Cardiac muscle cell (in vitro differentiated cells and primary cell): ENCODE measurements at regions not wholly inside any gene's neighbourhood (a gene's known extent, or its start where the extent isn't known, plus 50 kb on each side); places are given as distances from the start of the nearest gene placed in this dataset.
A peak's percentile ranks its signal among the peaks of the same experiment; 100 is the strongest.
"Not testable (repeated sequence)": the region's sequence is repeated elsewhere in the genome, so short reads cannot be mapped to it uniquely, and the experiment has no call there.

Experiments
- DNase-seq, 2 donors: peaks; one replicate each; pipeline versions ENCODE4 v3.0.0 to v3.0.0-alpha.2; 2010 to 2017; ENCODE audit warnings: low read depth in 1 of 2, low spot score in 1 of 2
- H3K27ac ChIP-seq: fragments of 200-600 bp; sonication (generic); 2 replicates; pipeline ENCODE4 v1.5.1; 2016
- H3K27me3 ChIP-seq: fragments of 200-600 bp; sonication (generic); 2 replicates; pipeline ENCODE4 v1.6.0; 2016; ENCODE audit warnings: control low read depth
- H3K36me3 ChIP-seq: fragments of 200-600 bp; sonication (generic); 2 replicates; pipeline ENCODE4 v1.5.1; 2016; ENCODE audit warnings: control low read depth
- H3K4me1 ChIP-seq: fragments of 200-600 bp; sonication (generic); 2 replicates; pipeline ENCODE4 v1.8.1; 2017; ENCODE audit warnings: low read depth, mild to moderate bottlenecking, mixed run types
- H3K4me3 ChIP-seq: fragments of 200-600 bp; sonication (generic); 2 replicates; pipeline ENCODE4 v1.5.1; 2016; ENCODE audit warnings: mild to moderate bottlenecking
- H3K9me3 ChIP-seq: fragments of 200-600 bp; sonication (generic); 2 replicates; pipeline ENCODE4 v1.5.1; 2017; ENCODE audit warnings: low read depth, mild to moderate bottlenecking, control low read depth
- CTCF ChIP-seq: IDR thresholded peaks from 2 replicates; pipeline ENCODE4 v1.5.1; 2012; ENCODE audit warnings: low read depth, mild to moderate bottlenecking, low read length

DNA sequence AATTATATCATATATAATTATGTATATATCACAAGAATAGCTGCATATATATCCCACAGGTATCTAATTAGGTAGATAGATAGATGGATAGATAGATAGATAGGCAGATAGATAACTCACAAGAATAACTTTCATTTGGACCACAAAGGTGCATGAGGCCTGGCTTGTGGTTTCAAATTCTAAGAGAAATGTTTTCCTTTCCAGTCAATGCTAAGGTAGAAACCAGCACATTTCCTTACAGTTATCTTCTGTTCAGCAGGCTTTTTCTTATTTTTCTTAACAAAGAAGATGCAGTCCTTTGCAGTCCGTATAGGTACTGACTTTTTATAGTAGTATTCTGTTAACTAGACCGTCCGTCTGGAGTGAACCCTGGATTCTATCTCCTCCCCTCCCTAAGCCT, 152.9 kb upstream of the ANKFN1 start:
- Histone ChIP-seq H3K27me3 (no peaks in the 10 kb centered on the region), H3K4me1 (no peaks in the 10 kb centered on the region), H3K4me3 (no peak overlapping the region), H3K36me3 (no peaks in the 10 kb centered on the region), H3K9me3 (no peaks in the 10 kb centered on the region), H3K27ac (no peak overlapping the region)
- no peak for DNase-seq
- TF ChIP-seq CTCF = no peak

GRCh38 chr17:56002656-56003055, 150.6 kb upstream of the ANKFN1 start:
- H3K4me3 ChIP-seq, H3K36me3 ChIP-seq, H3K27ac ChIP-seq, H3K4me1 ChIP-seq, H3K9me3 ChIP-seq, H3K27me3 ChIP-seq, DNase-seq: not testable (repeated sequence)

DNA sequence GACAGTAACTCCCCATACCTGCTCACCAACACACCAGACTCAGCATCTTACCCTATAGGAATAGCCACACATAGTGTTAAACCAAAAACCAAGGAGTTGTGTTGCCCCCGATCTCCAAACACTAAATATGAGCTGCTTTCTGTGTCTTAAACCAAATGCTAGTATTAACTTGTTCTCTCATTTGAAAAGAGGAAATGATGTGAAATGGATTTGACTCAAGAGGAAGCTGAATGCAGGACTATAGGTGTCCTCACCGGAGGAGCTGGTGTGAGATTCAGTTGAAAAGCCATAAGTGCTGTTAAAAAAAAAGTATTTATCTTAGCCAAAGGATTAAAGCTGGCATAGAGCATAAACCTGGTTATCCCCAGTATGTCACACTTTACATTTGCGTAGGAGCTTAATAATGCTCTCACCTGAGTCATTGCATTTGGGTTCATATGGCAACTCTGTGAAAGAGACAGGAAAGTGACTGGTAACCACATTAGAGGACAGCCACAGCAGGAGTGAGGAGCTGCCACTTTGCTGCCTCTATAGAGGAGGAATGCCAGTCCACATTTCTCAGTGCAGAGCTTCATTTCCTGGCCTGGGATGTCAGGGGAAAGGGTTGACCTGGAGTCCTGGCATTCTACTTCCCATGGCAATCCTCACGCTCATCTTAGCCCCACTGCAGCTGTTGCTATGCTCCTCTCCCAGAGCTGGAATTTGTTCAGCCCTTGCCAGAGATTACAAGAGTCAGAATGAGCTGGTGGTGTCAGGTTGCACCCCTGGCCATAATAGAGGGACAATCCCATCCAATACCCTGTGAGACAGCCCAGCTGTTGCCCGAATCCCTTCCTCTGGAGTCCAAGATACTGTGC, 143.3 kb upstream of the ANKFN1 start:
- no peak overlapping the region for H3K27ac ChIP-seq
- peaks cover 6% of the 10 kb centered on the region for H3K4me1 ChIP-seq
- no peaks in the 10 kb centered on the region for H3K9me3 ChIP-seq
- DNase-seq = peak in 1 of 2 donors; percentile 74
- peaks cover 2% of the 10 kb centered on the region for H3K27me3 ChIP-seq
- H3K4me3 ChIP-seq = no peak overlapping the region
- H3K36me3 ChIP-seq = no peaks in the 10 kb centered on the region
- TF ChIP-seq CTCF = no peak

GRCh38 chr17:56011406-56012131, 141.7 kb upstream of the ANKFN1 start:
- TF ChIP-seq CTCF = no peak
- Histone ChIP-seq H3K36me3 (no peaks in the 10 kb centered on the region), H3K4me3 (no peak overlapping the region), H3K4me1 (peaks cover 6% of the 10 kb centered on the region), H3K9me3 (no peaks in the 10 kb centered on the region), H3K27ac (no peak overlapping the region), H3K27me3 (peaks cover 17% of the 10 kb centered on the region)
- no peak for DNase-seq

- no peak for TF ChIP-seq CTCF
- peak in 1 of 2 donors; percentile 53 for DNase-seq
These were observed 135.1 kb upstream of the ANKFN1 start for GRCh38 chr17:56018211-56018610.

GRCh38 chr17:56020369-56020768, 132.9 kb upstream of the ANKFN1 start:
- DNase-seq = no peak
- no peak for TF ChIP-seq CTCF
- Histone ChIP-seq H3K27me3 (peaks cover 22% of the 10 kb centered on the region), H3K4me3 (no peak overlapping the region), H3K36me3 (no peaks in the 10 kb centered on the region), H3K4me1 (peaks cover 16% of the 10 kb centered on the region), H3K27ac (no peak overlapping the region), H3K9me3 (no peaks in the 10 kb centered on the region)

More at GRCh38 chr17:56018211-56018610, 135.1 kb upstream of the ANKFN1 start:
- Histone ChIP-seq H3K4me3 (no peak overlapping the region), H3K27me3 (peaks cover 25% of the 10 kb centered on the region), H3K4me1 (peaks cover 16% of the 10 kb centered on the region), H3K36me3 (no peaks in the 10 kb centered on the region), H3K9me3 (no peaks in the 10 kb centered on the region), H3K27ac (peak overlapping the region; percentile 1)
